22Rv1 (cell line): ENCODE measurements at regions not wholly inside any gene's neighbourhood (a gene's known extent, or its start where the extent isn't known, plus 50 kb on each side); places are given as distances from the start of the nearest gene placed in this dataset.
"Not testable (repeated sequence)": the region's sequence is repeated elsewhere in the genome, so short reads cannot be mapped to it uniquely, and the experiment has no call there.

ENCODE experiments used
- H3K27ac ChIP-seq: fragments of 450-650 bp; 2 replicates; pipeline ENCODE4 v1.5.1; 2017
- ZFX ChIP-seq: fragments of 450-650 bp; IDR thresholded peaks from 2 replicates; pipeline ENCODE4 v1.6.1; 2017; ENCODE audit warnings: antibody characterized with exemption, borderline replicate concordance
- TF ChIP-seq, protein P1 (sequence below): fragments of 450-650 bp; IDR thresholded peaks from 2 replicates; pipeline ENCODE4 v1.5.1; 2017; ENCODE audit warnings: mild to moderate bottlenecking

DNA sequence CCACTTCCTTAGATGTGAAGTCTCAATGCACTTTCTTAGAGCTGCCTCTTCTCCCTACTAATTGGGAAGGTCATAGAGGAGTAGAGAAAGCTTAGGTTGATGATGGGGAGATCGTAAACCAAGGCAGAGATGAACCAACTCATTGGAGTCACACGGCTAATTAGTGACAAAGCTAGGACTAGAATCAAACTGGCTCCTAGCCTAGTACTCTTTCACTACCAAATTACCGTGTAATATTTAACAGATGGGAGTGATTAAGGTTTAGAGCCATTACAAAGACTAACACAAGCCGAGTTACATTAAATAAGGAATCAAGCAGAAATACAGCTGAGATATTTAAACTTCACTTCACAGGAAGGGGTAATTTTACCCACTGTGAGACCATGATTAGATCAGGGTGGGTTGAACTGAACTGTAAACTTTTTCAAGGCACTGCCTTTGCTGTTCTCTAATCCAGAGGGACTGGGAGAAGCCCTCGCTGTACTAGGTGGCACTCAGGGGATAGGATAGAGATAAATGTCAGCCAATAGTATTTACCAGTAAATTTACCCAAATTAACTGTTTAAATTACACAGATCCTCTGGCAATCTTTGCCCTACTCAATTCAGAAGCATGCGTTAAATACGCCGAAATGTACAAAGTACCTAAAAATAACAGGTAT, 166.4 kb upstream of the PIK3R1 start:
- H3K27ac ChIP-seq, result no peak overlapping the region

DNA sequence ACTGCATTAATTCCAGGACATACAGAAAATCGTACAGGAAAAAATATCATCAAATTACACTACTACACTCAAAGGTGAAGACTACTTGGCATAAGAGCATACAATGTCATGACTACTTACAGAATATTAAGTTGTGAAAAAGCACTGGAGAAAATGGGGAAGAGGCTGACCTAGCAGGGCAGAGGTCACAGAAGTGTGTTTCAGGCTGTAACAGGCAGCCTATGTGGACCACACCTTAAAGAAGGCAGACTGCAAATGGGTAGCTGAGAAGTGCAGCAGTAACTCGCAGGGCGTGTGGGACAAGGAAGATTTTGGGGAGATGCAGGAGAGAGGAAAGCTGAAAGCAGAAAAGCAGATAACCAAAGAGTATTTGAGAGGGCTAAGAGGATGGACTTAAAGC, 167.0 kb upstream of the PIK3R1 start:
- H3K27ac ChIP-seq, result no peak overlapping the region
- no peak for TF ChIP-seq ZFX
- TF ChIP-seq, protein P1, sequence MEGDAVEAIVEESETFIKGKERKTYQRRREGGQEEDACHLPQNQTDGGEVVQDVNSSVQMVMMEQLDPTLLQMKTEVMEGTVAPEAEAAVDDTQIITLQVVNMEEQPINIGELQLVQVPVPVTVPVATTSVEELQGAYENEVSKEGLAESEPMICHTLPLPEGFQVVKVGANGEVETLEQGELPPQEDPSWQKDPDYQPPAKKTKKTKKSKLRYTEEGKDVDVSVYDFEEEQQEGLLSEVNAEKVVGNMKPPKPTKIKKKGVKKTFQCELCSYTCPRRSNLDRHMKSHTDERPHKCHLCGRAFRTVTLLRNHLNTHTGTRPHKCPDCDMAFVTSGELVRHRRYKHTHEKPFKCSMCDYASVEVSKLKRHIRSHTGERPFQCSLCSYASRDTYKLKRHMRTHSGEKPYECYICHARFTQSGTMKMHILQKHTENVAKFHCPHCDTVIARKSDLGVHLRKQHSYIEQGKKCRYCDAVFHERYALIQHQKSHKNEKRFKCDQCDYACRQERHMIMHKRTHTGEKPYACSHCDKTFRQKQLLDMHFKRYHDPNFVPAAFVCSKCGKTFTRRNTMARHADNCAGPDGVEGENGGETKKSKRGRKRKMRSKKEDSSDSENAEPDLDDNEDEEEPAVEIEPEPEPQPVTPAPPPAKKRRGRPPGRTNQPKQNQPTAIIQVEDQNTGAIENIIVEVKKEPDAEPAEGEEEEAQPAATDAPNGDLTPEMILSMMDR, result no peak

More for the DNA sequence above, 166.4 kb upstream of the PIK3R1 start:
- no peak for TF ChIP-seq ZFX
- TF ChIP-seq, protein P1, result no peak

DNA sequence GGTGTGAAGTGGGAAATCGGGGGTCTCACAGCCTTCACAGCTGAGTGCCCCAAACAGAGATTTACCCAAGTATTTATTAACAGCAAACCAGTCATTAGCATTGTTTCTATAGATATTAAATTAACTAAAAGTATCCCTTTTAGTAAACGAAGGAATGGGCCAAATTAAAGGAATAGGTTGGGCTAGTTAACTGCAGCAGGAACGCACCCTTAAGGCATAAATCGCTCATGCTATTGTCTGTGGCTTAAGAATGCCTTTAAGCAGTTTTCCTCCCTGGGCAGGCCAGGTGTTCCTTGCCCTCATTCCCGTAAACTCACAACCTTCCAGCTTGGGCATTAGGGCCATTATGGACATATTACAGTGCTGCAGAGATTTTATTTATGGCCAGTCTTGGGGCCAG, 167.5 kb upstream of the PIK3R1 start:
- not testable (repeated sequence) for H3K27ac ChIP-seq

DNA sequence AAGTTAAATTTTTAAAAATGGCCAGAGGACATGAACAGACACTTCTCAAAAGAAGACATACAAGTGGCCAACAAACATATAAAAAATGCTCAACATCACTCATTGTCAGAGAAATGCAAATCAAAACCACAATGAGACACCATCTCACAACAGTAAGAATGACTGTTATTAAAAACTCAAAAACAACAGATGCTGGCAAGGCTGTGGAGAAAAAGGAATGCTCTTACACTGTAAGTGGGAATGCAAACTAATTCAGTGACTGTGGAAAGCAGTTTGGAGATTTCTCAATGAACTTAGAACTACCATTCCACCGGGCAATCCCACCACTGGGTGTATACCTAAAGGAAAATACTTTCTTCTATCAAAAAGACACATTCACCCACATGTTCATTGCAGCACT, 168.5 kb upstream of the PIK3R1 start:
- no peak for TF ChIP-seq ZFX
- TF ChIP-seq, protein P1, result no peak
- H3K27ac ChIP-seq, result no peak overlapping the region

DNA sequence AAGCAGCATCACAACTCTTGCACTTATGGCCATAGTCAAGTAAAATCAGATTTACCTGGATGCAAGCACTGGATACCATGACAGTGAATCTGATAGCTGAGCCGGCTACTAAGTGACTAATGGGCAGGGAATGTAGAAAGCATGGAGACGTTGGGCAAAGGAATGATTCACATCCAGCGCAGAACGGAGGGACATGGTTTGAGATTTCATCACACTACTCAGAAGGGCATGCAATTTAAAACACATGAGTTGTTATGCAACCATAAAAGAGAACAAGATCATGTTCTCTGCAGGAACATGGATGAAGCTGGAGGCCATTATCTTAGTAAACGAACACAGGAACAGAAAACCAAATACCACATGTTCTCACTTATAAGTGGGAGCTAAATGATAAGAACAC, 169.1 kb upstream of the PIK3R1 start:
- H3K27ac ChIP-seq, result no peak overlapping the region
- TF ChIP-seq ZFX, result no peak
- TF ChIP-seq, protein P1, result no peak

DNA sequence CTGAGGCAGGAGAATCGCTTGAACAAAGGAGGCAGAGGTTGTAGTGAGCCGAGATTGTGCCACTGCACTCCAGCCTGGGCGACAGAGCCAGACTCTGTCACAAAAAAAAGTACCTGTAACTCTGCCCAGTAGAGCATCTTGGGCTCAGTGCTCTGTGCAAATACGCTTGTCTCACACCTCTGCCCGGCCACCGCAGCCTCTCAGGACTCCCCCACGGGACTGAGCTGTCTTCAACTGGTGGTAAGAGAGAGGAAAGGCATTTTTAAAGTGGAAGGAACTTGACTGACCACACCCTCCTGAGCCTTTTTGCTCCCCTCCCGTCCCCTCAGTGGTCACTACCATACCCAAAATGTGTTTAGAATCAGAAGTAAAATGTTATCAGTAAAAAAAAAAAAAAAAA, 174.3 kb upstream of the PIK3R1 start:
- no peak for TF ChIP-seq ZFX
- TF ChIP-seq, protein P1, result no peak
- H3K27ac ChIP-seq, result no peak overlapping the region

DNA sequence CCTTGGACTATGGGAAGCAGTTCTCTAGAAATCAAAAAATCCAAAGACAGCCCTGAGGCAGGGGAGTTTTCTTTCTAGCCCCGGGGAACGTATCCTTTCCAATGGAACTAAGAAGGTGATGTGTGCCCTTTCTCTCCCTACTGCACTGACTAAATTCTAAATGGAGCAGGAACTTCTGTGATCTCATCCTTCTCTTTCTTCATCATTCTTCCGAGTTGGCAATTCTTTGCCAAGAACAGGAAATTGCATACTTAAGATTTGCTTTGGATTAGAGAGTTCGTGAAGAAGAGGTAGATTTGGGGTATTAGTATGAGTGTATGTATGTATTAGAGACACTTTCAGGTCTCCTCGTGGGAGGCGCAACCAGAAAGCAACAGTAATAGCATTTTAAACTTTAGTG, 178.0 kb upstream of the PIK3R1 start:
- TF ChIP-seq ZFX, result no peak
- TF ChIP-seq, protein P1, result no peak

DNA sequence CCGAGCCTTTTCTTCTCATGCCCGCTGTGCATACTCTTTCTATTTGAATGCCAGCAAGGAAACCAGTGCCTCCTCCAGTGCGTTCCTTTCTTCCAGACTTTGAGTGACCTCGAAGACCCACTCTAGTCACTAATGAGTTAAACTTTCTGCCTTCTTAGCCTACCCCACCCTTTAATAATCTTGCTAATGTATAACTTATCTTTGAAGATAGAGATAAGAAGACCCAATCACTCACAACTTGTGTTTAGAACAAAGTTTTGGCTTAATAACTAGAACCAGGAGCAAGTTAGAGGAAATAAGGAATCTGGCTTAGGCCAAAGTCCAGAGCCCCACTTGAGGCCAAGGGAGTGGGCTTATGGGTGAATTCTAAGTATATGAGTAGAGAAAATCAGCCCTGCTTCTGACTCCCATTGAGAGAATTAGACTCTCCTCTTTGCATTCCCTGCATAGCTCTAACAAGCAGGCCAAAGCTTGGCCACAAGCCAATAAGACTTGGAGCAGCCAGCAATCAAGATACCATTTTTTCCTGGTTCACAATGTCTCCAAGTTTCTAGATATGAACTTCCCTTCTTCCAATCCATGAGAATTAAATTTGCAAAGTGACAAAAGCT, 181.5 kb upstream of the PIK3R1 start:
- H3K27ac ChIP-seq, result no peak overlapping the region
- TF ChIP-seq ZFX, result no peak
- TF ChIP-seq, protein P1, result no peak

More for the DNA sequence above, 178.0 kb upstream of the PIK3R1 start:
- H3K27ac ChIP-seq, result no peak overlapping the region
